GM20431 (cell line): ENCODE measurements at regions not wholly inside any gene's neighbourhood (a gene's known extent, or its start where the extent isn't known, plus 50 kb on each side); places are given as distances from the start of the nearest gene placed in this dataset.

Experiments used
- in situ Hi-C: fragments of 300-500 bp; cut with MseI, MboI; formaldehyde crosslinking; loops from one replicate; pipeline ENCODE4 v1.15.0; 2020; ENCODE audit warnings: low sequenced_read_pairs; ENCODE audit not compliant: unreplicated experiment

DNA sequence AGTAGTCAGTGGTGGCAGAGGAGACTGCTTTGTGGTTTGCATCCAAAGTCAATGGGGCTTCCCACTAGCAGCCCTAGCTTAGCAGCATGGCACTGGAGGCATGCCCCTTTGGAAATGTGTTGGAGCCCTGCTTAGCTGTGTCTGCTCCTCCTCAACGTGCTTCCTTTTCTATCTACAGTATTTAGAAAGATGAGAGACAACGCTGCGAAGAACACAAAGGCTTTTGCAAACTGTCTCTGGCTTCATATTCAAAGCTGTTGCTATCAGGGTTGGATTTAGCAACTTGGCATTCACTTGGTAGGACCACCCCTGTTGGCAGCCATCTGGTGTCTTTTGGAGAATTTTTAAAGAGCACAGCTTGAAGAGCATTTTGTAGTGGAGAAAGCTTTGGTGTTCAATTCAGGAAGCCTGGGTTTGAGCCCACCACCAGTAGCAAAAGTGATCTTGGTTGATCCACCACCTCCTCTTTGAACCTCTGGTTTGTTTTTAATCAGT lies 82.1 kb upstream of the CCDC196 start:
- in situ Hi-C loops, result no loop called here

DNA sequence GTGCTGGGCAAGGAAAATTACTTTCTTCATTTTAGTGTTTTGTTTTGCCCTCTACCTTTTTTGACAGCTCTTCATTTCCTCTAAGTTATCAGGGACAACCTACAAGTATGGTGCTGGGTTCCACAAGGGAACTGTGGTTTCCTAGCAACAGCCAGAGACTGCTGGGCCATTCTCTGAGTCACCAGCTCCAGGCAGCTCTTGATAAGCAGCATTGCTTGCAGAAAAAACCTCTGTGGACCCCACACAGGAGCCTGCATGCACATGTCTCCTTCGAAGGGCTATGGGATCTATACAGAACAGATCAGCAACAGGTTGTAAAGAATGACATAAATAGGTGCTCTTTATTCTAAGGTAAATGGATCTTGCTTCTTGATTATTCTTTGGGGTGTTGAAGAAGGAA lies 81.0 kb upstream of the CCDC196 start:
- in situ Hi-C loops, result no loop called here

DNA sequence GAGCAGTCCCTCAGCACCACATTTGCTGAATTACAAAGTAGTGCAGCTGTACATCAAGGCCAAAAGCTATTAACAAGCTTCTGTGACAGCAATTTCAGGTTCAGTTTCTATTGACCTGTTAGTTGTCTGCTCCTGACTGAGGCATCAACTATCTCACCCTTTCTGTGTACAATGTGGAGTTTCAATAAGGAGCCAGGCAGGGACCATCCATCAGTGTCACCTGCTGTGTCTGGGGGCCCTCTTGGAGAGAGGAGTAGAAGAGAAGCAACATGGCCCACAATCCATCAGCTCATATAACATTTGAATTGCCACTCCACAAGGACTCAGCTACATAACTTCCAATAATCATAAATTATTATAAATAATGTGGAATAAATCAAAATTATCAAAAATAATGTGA lies 72.3 kb upstream of the CCDC196 start:
- in situ Hi-C loops, result no loop called here

DNA sequence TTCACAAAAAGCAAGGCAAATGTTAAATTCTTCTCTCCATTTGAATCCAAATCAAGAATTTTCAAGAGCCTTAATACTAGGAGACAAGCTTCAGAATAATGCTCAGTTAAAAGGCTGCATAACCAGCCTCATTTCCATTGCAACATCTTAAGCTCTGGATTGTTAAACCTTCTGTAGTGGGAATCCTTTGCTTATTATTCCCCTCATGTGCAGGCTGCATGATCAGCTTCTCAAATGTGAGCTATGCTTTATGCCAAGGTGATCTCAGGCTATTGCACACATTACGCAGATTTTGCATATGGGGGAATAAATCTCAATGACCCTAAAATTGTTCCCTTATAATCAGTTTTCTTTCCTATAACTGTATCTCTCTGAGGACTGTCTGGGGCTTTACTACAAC lies 71.7 kb upstream of the CCDC196 start:
- in situ Hi-C loops, result no loop called here

DNA sequence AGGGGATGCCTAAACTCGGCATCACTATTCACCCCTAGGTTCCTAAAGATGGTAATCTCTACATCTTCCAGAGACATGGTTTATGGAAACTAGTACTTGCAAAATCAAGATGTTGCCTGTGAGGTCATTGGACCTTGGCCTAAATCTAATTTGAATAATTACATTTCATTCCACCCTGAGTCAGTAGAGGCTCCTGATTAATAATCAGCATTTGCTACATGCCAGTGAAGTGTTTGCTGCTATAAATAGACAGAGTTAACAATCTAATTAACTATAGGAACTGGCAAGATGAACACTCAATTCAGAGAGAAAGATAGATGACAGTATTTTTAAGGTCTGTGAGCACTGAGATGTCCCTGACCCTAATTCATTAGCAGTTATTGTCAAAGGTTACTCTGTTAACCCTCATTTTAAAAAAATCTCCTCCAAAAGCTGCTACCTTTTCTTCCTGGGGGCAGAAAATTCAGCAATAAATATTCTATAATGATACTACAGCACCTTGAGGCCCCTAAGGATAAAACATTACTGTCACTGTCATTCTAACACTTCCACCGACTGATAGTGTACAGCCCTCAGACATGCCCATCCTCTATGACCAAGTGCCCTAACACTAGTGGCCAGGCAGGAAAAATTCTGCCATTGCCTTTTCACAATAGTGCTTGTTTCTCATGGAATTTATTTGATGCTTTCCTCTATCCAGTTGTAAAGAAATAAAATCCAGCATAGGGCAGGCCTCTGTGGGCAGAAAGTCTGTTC lies 65.7 kb upstream of the CCDC196 start:
- in situ Hi-C loops, result no loop called here

DNA sequence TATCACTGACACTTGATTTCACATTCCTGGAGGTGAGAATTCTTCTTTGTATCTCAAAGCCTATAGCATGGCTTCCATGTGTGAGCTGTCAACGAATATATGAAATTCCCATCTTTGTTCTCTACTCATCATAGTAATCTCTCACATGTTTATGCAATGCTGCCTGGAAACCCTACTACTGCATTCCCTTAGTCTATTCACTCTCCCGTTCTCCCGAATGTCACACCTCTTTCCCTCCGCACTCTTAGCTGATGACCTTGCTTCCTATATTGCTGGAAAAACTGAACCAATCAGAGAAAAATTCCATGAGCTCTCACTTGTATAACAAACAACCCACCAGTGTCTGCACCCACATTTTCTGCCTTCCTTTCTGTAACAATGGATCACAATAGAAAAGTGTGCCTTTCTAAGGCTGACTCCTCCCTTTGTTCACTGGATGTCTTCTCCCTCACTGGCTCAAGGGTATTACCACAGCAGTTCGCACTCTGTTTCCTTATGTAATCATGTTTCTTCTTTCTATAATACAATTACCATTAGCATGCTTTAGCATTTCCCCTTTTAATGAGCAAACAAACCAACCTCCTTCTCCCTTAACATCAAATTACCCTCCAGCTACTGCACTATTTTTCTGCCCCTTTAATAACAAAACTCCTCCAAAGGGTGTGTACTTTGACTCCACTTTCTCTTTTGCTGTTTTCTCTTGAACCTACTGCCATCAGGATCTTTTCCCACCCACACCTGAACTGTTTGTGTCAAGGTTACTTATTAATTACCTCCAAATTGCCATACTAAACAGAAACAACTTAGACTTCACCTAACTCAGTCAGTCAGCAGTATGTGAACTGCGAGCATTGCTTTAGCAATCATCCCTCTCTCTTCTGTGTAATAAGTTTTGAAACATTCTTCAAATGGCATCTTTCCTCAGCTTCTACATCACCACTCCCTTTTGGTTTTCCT lies 63.9 kb upstream of the CCDC196 start:
- in situ Hi-C loops, result no loop called here

DNA sequence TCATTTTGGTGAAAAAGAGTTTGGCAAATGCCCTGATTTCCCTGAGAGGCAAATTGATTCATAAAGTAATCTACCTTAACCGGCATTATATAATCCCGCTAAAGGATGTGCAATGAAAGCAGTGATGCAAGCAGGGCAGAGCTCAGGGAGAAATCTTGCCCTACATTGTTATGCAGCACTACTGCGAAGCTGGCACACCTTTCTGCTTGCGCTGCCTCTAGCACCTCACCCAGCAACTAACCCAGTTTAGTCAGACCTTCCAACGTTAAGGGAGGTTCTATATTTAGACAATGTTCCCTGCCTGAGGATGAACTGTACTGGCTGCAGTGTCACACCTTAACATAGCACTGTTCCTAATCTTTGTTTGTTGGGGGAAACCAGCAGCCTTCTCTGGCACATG lies 60.8 kb upstream of the CCDC196 start:
- in situ Hi-C loops, result no loop called here

DNA sequence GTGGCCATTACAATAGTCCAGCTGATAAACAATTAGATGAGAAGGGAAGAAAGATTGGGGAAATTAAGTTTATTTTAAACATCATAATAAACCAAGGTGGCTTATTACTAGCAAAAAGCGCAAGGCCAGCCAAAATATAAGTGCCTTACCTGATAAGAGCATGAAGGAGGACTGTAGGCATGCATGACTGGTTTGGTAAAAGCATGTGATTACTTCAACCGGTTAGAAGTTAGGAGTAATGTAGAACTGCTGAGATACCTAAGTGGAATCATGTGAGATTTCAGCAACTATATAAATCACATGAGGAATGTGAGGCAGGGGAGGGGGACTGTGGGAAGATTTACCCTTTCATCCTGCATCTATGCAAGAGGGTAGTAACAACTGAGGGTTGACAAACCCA lies 59.7 kb upstream of the CCDC196 start:
- in situ Hi-C loops, result no loop called here

DNA sequence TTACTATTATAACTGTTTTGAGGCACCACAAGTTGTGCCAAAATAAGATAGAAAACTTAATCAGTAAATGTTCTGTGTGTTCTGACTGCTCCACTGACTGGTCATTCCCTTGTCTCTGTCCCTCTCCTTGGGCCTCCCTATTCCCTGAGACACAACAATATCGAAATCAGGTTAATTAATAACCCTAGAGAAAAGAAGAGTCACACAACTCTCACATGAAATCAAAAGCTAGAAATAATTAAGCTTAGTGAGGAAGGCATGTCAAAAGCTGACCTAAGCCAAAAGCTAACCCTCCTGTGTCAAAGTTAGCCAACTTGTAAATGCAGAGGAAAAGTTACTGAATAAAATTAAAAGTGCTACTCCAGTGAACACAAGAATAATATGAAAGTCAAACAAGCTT lies 53.8 kb upstream of the CCDC196 start:
- in situ Hi-C loops, result no loop called here

DNA sequence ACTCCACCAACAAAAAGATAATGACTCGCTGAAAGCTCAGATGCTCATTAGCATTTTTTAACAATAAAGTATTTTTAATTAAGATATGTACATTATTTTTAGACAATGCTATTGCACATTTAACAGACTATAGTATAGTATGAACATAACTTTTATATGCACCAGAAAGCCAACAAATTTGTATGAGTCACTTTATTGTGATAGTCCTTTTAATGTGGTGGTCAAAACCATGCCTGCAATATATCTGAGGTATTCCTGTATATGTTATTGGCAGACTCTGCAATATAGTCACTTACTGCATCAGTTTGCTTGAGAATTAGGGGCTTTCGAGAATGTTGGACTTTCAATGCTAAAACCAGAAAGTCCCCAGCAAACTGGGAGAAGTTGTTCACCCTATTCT lies 51.7 kb upstream of the CCDC196 start:
- in situ Hi-C loops, result no loop called here

DNA sequence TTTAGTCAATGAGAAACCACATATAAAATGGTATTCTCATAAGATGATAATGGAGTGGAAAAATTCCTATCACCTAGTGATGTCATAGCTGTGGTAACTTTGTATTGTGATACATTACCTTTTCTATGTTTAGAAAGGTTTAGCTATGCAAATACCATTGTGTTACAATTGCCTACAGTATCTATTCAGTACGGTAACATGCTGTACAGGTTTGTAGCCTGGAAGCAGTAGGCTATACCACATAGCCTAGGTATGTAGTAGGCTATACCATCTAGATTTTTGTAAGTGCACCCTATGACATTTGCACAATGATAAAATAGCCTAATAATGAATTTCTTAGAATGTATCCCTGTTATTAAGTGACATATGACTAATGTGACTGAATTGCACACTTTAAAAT lies 50.5 kb upstream of the CCDC196 start:
- in situ Hi-C loops, result no loop called here
